Heart right ventricle (tissue), 16 donors: ENCODE measurements at regions not wholly inside any gene's neighbourhood (a gene's known extent, or its start where the extent isn't known, plus 50 kb on each side); places are given as distances from the start of the nearest gene placed in this dataset.

Experiments
- ATAC-seq, 8 donors: fragments of 200-7000 bp; cut with Tn5 transposase; one replicate each; pipeline ENCODE4 v1.9.1; 2020; ENCODE audit warnings: mild to moderate bottlenecking in 8 of 8, moderate library complexity in 8 of 8, moderate number of reproducible peaks in 1 of 8
- DNase-seq, 2 donors: peaks; one replicate each; pipeline ENCODE4 v3.0.0-alpha.2; 2020
- H3K27ac ChIP-seq, 10 donors: fragments of 200-600 bp; sonication (generic) in 2 of 10; one replicate each; pipeline versions ENCODE4 v1.5.0 to v1.8.0; 2020 to 2022; ENCODE audit warnings: mild to moderate bottlenecking in 3 of 10
- H3K27me3 ChIP-seq, 7 donors: fragments of 200-600 bp; one replicate each; pipeline ENCODE4 v1.8.0; 2021 to 2022; ENCODE audit warnings: mild to moderate bottlenecking in 2 of 7
- H3K36me3 ChIP-seq, 9 donors: fragments of 200-600 bp; sonication (generic) in 1 of 9; one replicate each; pipeline versions ENCODE4 v1.5.0 to v1.8.0; 2020 to 2022; ENCODE audit warnings: mild to moderate bottlenecking in 2 of 9
- H3K4me1 ChIP-seq, 9 donors: fragments of 200-600 bp; sonication (generic) in 1 of 9; one replicate each; pipeline versions ENCODE4 v1.5.0 to v1.8.0; 2020 to 2022; ENCODE audit warnings: mild to moderate bottlenecking in 4 of 9
- H3K4me3 ChIP-seq, 10 donors: fragments of 200-600 bp; sonication (generic) in 2 of 10; one replicate each; pipeline versions ENCODE4 v1.5.0 to v1.8.0; 2020 to 2022; ENCODE audit warnings: mild to moderate bottlenecking in 7 of 10, moderate library complexity in 2 of 10
- H3K9me3 ChIP-seq, 11 donors: fragments of 200-600 bp in 10 of 11; sonication (generic) in 2 of 11; one replicate each; pipeline versions ENCODE4 v1.5.0 to v1.8.0; 2013 to 2022; ENCODE audit warnings: mild to moderate bottlenecking in 2 of 11, control low read depth in 1 of 11, moderate library complexity in 1 of 11
- WGBS, 2 donors: extraction: QIAGEN DNeasy Blood & Tissue Kit; methylation state at CpG; one replicate each; pipeline ENCODE4 v1.1.7; 2013; ENCODE audit warnings: inconsistent platforms in 1 of 2; 5-methylcytosine and 5-hydroxymethylcytosine counted together
- intact Hi-C, 10 donors: fragments of 100-400 bp; cut with DNase I; formaldehyde crosslinking; loops; one replicate each; pipeline versions ENCODE4 v1.11.1 to v1.14.2; 2022
- TF ChIP-seq, protein P1 (sequence below), 9 donors: fragments of 200-600 bp; sonication (generic) in 2 of 9; IDR thresholded peaks; one replicate each; pipeline versions ENCODE4 v1.5.0 to v1.8.0; 2021 to 2022; ENCODE audit warnings: antibody characterized with exemption in 9 of 9, mild to moderate bottlenecking in 5 of 9, moderate library complexity in 1 of 9
- donor health status: Arrhythmogenic right ventricular cardiomyopathy.
- donor health status: ischemic (EF 13 %, LVEDD 7.1; RV severe dilation, severe dysfunction).
- donor health status: healthy with polysubstance abuse.
- donor health status: DM: no; HTN: yes; CAD: no.
- donor health status: DM: no; HTN: no; CAD: no.
- donor health status: ischemic (EF 25% LVEDD 6.9; RV normal size, moderate dysfunction).
- donor health status: ischemic (EF 25% LVEDD 5.7; RV mildly dilated, moderate dysfunction).
- donor health status: healthy.
- donor health status: DM: yes; HTN: yes; CAD: no.
- donor health status: Ischemic cardiomyopathy.
- donor health status: ischemic (EF 35%, LVEDD 5.7; RV mildly dilated, moderate dysfunction).
- donor health status: nonischemic (EF 11% LVEDD 7.7; RV severe dilation, severe dysfunction).
- donor health status: DM: yes; HTN: yes; CAD: no.
- donor health status: PGD.
- donor health status: ischemic (EF 29% LVEDD 5.4; RV normal size, mild dysfunction).
- donor health status: nonischemic (EF 23%, LVEDD 6.1; RV moderate dilation, normal function).

- TF ChIP-seq, protein P1, sequence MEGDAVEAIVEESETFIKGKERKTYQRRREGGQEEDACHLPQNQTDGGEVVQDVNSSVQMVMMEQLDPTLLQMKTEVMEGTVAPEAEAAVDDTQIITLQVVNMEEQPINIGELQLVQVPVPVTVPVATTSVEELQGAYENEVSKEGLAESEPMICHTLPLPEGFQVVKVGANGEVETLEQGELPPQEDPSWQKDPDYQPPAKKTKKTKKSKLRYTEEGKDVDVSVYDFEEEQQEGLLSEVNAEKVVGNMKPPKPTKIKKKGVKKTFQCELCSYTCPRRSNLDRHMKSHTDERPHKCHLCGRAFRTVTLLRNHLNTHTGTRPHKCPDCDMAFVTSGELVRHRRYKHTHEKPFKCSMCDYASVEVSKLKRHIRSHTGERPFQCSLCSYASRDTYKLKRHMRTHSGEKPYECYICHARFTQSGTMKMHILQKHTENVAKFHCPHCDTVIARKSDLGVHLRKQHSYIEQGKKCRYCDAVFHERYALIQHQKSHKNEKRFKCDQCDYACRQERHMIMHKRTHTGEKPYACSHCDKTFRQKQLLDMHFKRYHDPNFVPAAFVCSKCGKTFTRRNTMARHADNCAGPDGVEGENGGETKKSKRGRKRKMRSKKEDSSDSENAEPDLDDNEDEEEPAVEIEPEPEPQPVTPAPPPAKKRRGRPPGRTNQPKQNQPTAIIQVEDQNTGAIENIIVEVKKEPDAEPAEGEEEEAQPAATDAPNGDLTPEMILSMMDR (IDR thresholded peaks at IDR 0.05): no peak
- intact Hi-C loops: no loop called here
- ATAC-seq: no peak
- Histone ChIP-seq H3K4me3 (no peak overlapping the region), H3K4me1 (peaks cover 0 to 5% (median 0%) of the 10 kb centered on the region in 9 donors), H3K9me3 (peaks cover 0 to 5% (median 0%) of the 10 kb centered on the region in 11 donors), H3K27ac (no peak overlapping the region), H3K36me3 (no peaks in the 10 kb centered on the region), H3K27me3 (peaks cover 0 to 9% (median 0%) of the 10 kb centered on the region in 7 donors)
- 86 to 97% methylated on average over 8 of the region's 8 CpGs for WGBS, 2 donors
- no peak for DNase-seq
Observed at GRCh38 chr4:4770610-4771009, 88.9 kb upstream of the MSX1 start.

DNA sequence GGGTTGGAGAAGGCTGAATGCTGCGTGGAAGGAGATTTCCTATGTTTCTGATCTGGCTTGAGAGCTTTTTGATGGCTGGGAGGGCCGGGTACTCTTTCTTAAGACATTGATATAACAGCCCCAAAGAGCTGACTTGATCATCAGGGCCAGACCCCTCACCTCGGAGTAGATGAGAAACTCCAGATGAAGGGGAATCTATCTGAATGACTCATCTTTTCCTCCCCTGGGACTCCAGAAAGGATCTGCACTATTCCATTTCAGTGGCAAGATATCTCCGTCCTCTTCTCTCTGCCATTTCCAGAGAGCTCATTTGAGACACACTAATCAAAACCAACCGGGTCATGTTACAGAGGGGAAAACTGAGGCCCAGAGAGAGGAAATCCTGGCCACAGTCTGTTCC lies 92.9 kb upstream of the MSX1 start:
- no peaks in the 10 kb centered on the region for H3K36me3 ChIP-seq
- 48 to 49% methylated on average over 5 of the region's 5 CpGs for WGBS, 2 donors
- intact Hi-C loops: no loop called here
- H3K4me1 ChIP-seq: peaks cover 0 to 3% (median 0%) of the 10 kb centered on the region in 9 donors
- H3K27ac ChIP-seq: no peak overlapping the region
- TF ChIP-seq, protein P1 (IDR thresholded peaks at IDR 0.05): no peak
- no peak for DNase-seq
- no peak for ATAC-seq
- H3K27me3 ChIP-seq: peaks cover 0 to 32% (median 16%) of the 10 kb centered on the region in 7 donors
- H3K9me3 ChIP-seq: peaks cover 0 to 5% (median 0%) of the 10 kb centered on the region in 11 donors
- H3K4me3 ChIP-seq: no peak overlapping the region

- H3K27me3 ChIP-seq: peaks cover 0 to 32% (median 16%) of the 10 kb centered on the region in 7 donors
- TF ChIP-seq, protein P1 (IDR thresholded peaks at IDR 0.05): no peak
- H3K4me1 ChIP-seq: peaks cover 0 to 3% (median 0%) of the 10 kb centered on the region in 9 donors
- DNase-seq (no peak), ATAC-seq (no peak)
- H3K9me3 ChIP-seq: peaks cover 0 to 5% (median 0%) of the 10 kb centered on the region in 11 donors
- intact Hi-C loops: no loop called here
- no peak overlapping the region for H3K27ac ChIP-seq
- no peaks in the 10 kb centered on the region for H3K36me3 ChIP-seq
- WGBS, 2 donors: 62 to 66% methylated on average over 9 of the region's 9 CpGs
- no peak overlapping the region for H3K4me3 ChIP-seq
Observed at GRCh38 chr4:4765811-4766210, 93.7 kb upstream of the MSX1 start.

DNA sequence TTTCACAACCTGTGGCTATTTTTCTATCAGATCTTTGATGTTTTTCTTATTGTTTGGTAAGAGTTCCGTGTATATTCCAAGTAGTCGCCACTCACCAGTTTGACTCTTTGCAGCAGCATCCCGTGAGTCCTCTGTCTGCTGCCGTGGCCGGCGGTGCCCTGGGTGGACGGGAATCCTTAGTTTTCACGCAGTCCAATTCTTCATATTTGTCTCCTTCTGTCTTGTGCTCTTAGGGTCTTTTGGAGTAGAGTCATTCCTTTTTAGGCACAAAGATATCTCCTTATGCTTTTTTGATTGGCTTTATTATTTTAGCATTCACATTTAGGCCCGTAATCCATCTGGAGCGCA lies 94.9 kb upstream of the MSX1 start:
- 95% methylated on average over 10 of the region's 10 CpGs for WGBS, 2 donors

More for the DNA sequence above, 94.9 kb upstream of the MSX1 start:
- ATAC-seq (no peak), DNase-seq (no peak)
- intact Hi-C loops: no loop called here
- TF ChIP-seq, protein P1 (IDR thresholded peaks at IDR 0.05): no peak
- H3K27me3 ChIP-seq: peaks cover 0 to 32% (median 16%) of the 10 kb centered on the region in 7 donors
- H3K4me1 ChIP-seq: peaks cover 0 to 3% (median 0%) of the 10 kb centered on the region in 9 donors
- H3K4me3 ChIP-seq: no peak overlapping the region
- no peaks in the 10 kb centered on the region for H3K36me3 ChIP-seq
- no peak overlapping the region for H3K27ac ChIP-seq
- H3K9me3 ChIP-seq: peaks cover 0 to 5% (median 0%) of the 10 kb centered on the region in 11 donors
